Fibroblast of skin of left biceps (primary cell): ENCODE measurements at regions not wholly inside any gene's neighbourhood (a gene's known extent, or its start where the extent isn't known, plus 50 kb on each side); places are given as distances from the start of the nearest gene placed in this dataset.
"Not testable (repeated sequence)": the region's sequence is repeated elsewhere in the genome, so short reads cannot be mapped to it uniquely, and the experiment has no call there.

Experiments
- DNase-seq, 2 experiments: peaks; one replicate each; pipeline ENCODE4 v3.0.0-alpha.2; 2013; ENCODE audit warnings: low read depth in 2 of 2

GRCh38 chr1:188991221-188991930, 1486.3 kb downstream of the BRINP3 start:
- no peak for DNase-seq

- DNase-seq, result no peak
These were observed 1469.8 kb downstream of the BRINP3 start for GRCh38 chr1:189007824-189008223.

- no peak for DNase-seq
These were observed 1456.1 kb downstream of the BRINP3 start for GRCh38 chr1:189021577-189021976.

- DNase-seq, result no peak
These were observed 1455.6 kb downstream of the BRINP3 start for GRCh38 chr1:189022015-189022414.

GRCh38 chr1:189027512-189027911, 1450.2 kb downstream of the BRINP3 start:
- DNase-seq, result no peak

GRCh38 chr1:189033169-189033568, 1444.5 kb downstream of the BRINP3 start:
- DNase-seq, result no peak

GRCh38 chr1:189036628-189037027, 1441.0 kb downstream of the BRINP3 start:
- DNase-seq, result no peak

- DNase-seq, result no peak
These were observed 1431.5 kb downstream of the BRINP3 start for GRCh38 chr1:189046127-189046526.

- no peak for DNase-seq
These were observed 1392.9 kb downstream of the BRINP3 start for GRCh38 chr1:189084811-189085210.

- no peak for DNase-seq
These were observed 1373.7 kb downstream of the BRINP3 start for GRCh38 chr1:189103956-189104355.

GRCh38 chr1:189117072-189117770, 1360.4 kb downstream of the BRINP3 start:
- DNase-seq, result no peak

GRCh38 chr1:189121941-189122340, 1355.7 kb downstream of the BRINP3 start:
- DNase-seq, result no peak

GRCh38 chr1:189125694-189126093, 1352.0 kb downstream of the BRINP3 start:
- no peak for DNase-seq

GRCh38 chr1:189131576-189131975, 1346.1 kb downstream of the BRINP3 start:
- no peak for DNase-seq

- DNase-seq, result not testable (repeated sequence)
These were observed 1337.9 kb downstream of the BRINP3 start for GRCh38 chr1:189139748-189140147.

GRCh38 chr1:189141056-189141455, 1336.6 kb downstream of the BRINP3 start:
- no peak for DNase-seq

- no peak for DNase-seq
These were observed 1327.9 kb downstream of the BRINP3 start for GRCh38 chr1:189149547-189150375.

- DNase-seq, result no peak
These were observed 1327.0 kb downstream of the BRINP3 start for GRCh38 chr1:189150624-189151023.

- no peak for DNase-seq
These were observed 1326.3 kb downstream of the BRINP3 start for GRCh38 chr1:189151361-189151760.

- DNase-seq, result no peak
These were observed 1325.0 kb downstream of the BRINP3 start for GRCh38 chr1:189152685-189153084.

GRCh38 chr1:189158155-189158554, 1319.5 kb downstream of the BRINP3 start:
- no peak for DNase-seq

GRCh38 chr1:189175889-189176288, 1301.8 kb downstream of the BRINP3 start:
- no peak for DNase-seq
